WTC11 (cell line): ENCODE measurements at regions not wholly inside any gene's neighbourhood (a gene's known extent, or its start where the extent isn't known, plus 50 kb on each side); places are given as distances from the start of the nearest gene placed in this dataset.
A peak's percentile ranks its signal among the peaks of the same experiment; 100 is the strongest.

Experiments used
- ATAC-seq: fragments of 200-7000 bp; cut with Tn5 transposase; 2 replicates; pipeline ENCODE4 v1.10.0; 2021; ENCODE audit warnings: mild to moderate bottlenecking, moderate library complexity
- CTCF ChIA-PET: fragments of 300-600 bp; sonication (Branson Sonifier 250); formaldehyde crosslinking; loops from one replicate; lab custom pipeline; 2021; ENCODE audit warnings: antibody characterized with exemption; lab: Charles Lee
- POLR2A ChIA-PET: fragments of 350-600 bp; sonication (Branson Sonifier 250); formaldehyde crosslinking; loops from one replicate; lab custom pipeline; 2021; ENCODE audit warnings: antibody characterized with exemption; lab: Charles Lee
- DNase-seq: peaks from one replicate; pipeline ENCODE4 v3.0.0; 2021; ENCODE audit warnings: low spot score
- H3K27ac Mint-ChIP-seq: 2 replicates; pipeline ENCODE4 v1.8.0; 2021; ENCODE audit warnings: mixed read lengths
- H3K27me3 Mint-ChIP-seq: 2 replicates; pipeline ENCODE4 v1.8.0; 2021; ENCODE audit warnings: low read depth, mild to moderate bottlenecking, moderate library complexity, mixed read lengths
- H3K36me3 Mint-ChIP-seq: 2 replicates; pipeline ENCODE4 v1.8.0; 2021; ENCODE audit warnings: mixed read lengths
- H3K4me1 Mint-ChIP-seq: 2 replicates; pipeline ENCODE4 v1.8.0; 2022; ENCODE audit warnings: mixed read lengths
- H3K4me3 Mint-ChIP-seq: 2 replicates; pipeline ENCODE4 v1.8.0; 2021; ENCODE audit warnings: mild to moderate bottlenecking, moderate library complexity, mixed read lengths
- H3K9me3 Mint-ChIP-seq: 2 replicates; pipeline ENCODE4 v1.8.0; 2021; ENCODE audit warnings: mixed read lengths
- CREB1 ChIP-seq: sonication (generic); formaldehyde crosslinking; IDR thresholded peaks from 2 replicates; pipeline ENCODE4 v1.8.0; 2023; ENCODE audit warnings: mild to moderate bottlenecking, missing genetic modification reagents
- ELF4 ChIP-seq: sonication (generic); formaldehyde crosslinking; IDR thresholded peaks from 2 replicates; pipeline ENCODE4 v1.8.1; 2022; ENCODE audit warnings: low read depth, mild to moderate bottlenecking, moderate library complexity, missing genetic modification reagents
- ESRRA ChIP-seq: sonication (generic); formaldehyde crosslinking; IDR thresholded peaks from 2 replicates; pipeline ENCODE4 v1.8.1; 2022; ENCODE audit warnings: mild to moderate bottlenecking, missing genetic modification reagents, borderline replicate concordance
- FOXP1 ChIP-seq: sonication (generic); formaldehyde crosslinking; IDR thresholded peaks from 2 replicates; pipeline ENCODE4 v1.8.0; 2022; ENCODE audit warnings: missing genetic modification reagents, mild to moderate bottlenecking, moderate library complexity, borderline replicate concordance
- NFATC4 ChIP-seq: fragments of 250-450 bp; sonication (Bioruptor Pico); IDR thresholded peaks from 2 replicates; pipeline ENCODE4 v1.9.0; 2021; ENCODE audit warnings: mild to moderate bottlenecking
- NR3C1 ChIP-seq: sonication (generic); formaldehyde crosslinking; conservative IDR thresholded peaks from 2 replicates; pipeline ENCODE4 v1.8.1; 2023; ENCODE audit warnings: low read depth, mild to moderate bottlenecking, missing genetic modification reagents
- OVOL2 ChIP-seq: fragments of 250-450 bp; sonication (Bioruptor Pico); IDR thresholded peaks from 2 replicates; pipeline ENCODE4 v1.9.0; 2021; ENCODE audit warnings: mild to moderate bottlenecking, borderline replicate concordance
- RORB ChIP-seq: fragments of 250-450 bp; sonication (Bioruptor Pico); IDR thresholded peaks from 2 replicates; pipeline ENCODE4 v1.9.0; 2021; ENCODE audit warnings: mild to moderate bottlenecking
- TCF7 ChIP-seq: sonication (generic); formaldehyde crosslinking; IDR thresholded peaks from 2 replicates; pipeline ENCODE4 v1.8.0; 2022; ENCODE audit warnings: mild to moderate bottlenecking, low read depth, missing genetic modification reagents, moderate library complexity
- ZNF263 ChIP-seq: sonication (generic); formaldehyde crosslinking; IDR thresholded peaks from 2 replicates; pipeline ENCODE4 v1.8.1; 2022; ENCODE audit warnings: low read depth, mild to moderate bottlenecking, moderate library complexity, missing genetic modification reagents
- ZNF317 ChIP-seq: sonication (generic); formaldehyde crosslinking; IDR thresholded peaks from 2 replicates; pipeline ENCODE4 v1.8.1; 2023; ENCODE audit warnings: low read depth, mild to moderate bottlenecking, moderate library complexity, missing genetic modification reagents, borderline replicate concordance
- ZNF423 ChIP-seq: fragments of 250-450 bp; sonication (Bioruptor Pico); IDR thresholded peaks from 2 replicates; pipeline ENCODE4 v2.1.2; 2022; ENCODE audit warnings: mild to moderate bottlenecking, moderate library complexity
- TF ChIP-seq, protein P1 (sequence below): fragments of 200-600 bp; IDR thresholded peaks from 2 replicates; pipeline ENCODE4 v1.8.0; 2022; ENCODE audit warnings: antibody characterized with exemption
- TF ChIP-seq, protein P2 (sequence below): sonication (generic); formaldehyde crosslinking; IDR thresholded peaks from 2 replicates; pipeline ENCODE4 v1.8.1; 2023; ENCODE audit warnings: mild to moderate bottlenecking, missing genetic modification reagents, borderline replicate concordance
- TF ChIP-seq, protein P3 (sequence below): sonication (generic); formaldehyde crosslinking; IDR thresholded peaks from 2 replicates; pipeline ENCODE4 v1.8.1; 2022; ENCODE audit warnings: low read depth, mild to moderate bottlenecking, moderate library complexity, missing genetic modification reagents, borderline replicate concordance
- TF ChIP-seq, protein P4 (sequence below): sonication (generic); formaldehyde crosslinking; IDR thresholded peaks from 2 replicates; pipeline ENCODE4 v1.8.0; 2023; ENCODE audit warnings: missing genetic modification reagents, mild to moderate bottlenecking, borderline replicate concordance
- TF ChIP-seq, protein P5 (sequence below): fragments of 250-450 bp; sonication (Bioruptor Pico); IDR thresholded peaks from 2 replicates; pipeline ENCODE4 v1.9.0; 2021; ENCODE audit warnings: mild to moderate bottlenecking, borderline replicate concordance

DNA sequence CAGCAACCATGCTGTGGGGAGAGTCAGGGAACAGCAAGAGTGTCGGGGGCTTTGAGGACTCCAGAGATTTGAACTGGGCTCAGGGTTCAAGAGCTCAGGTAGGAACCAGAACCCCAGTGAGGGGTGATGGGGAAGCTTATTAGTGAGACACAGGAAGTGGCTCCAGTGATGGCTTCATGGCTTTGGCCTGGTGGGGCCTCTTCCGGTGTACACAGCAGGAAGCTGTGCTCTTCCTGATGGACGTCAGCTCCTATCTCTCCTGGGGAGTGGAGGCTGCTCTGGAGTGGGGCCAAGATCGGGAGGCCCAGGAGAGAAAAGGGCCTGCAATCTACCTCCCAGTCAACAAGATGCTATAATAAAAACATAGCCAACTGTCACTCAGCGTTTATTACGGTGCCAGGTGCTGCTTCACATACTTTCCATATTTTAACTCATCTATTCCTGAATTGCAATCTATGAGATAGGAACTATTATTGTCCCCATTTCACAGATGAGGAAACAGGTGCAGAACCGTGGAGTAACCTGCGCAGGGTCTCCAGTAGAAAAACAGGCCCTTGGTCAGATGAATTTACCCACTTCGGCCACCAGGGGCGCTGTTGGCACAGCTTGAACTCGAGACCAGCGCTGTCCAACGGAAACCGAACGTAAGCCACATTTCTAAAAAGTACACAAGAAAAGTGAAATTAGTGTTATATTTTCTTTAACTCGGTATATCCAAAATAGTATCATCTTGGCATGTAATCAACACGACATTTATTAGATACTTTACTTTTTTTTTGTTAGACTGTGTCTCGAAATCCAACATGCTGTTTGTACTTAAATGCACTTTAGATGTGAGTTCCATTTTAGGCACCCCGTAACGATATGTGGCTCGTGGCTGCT is 63.6 kb upstream of the DLK1 start:
- CTCF ChIA-PET, result interaction anchor here (0.6 to 3.2 kb wide), 20 partner anchors 9 to 276 kb away, joined by 3 to 32 read pairs (median 4); no protein-coding TSS in a partner anchor
- TF ChIP-seq ZNF317, result no peak
- no peak for TF ChIP-seq NFATC4 (CRISPR knock-in tag)
- no peak for TF ChIP-seq FOXP1
- TF ChIP-seq, protein P1, sequence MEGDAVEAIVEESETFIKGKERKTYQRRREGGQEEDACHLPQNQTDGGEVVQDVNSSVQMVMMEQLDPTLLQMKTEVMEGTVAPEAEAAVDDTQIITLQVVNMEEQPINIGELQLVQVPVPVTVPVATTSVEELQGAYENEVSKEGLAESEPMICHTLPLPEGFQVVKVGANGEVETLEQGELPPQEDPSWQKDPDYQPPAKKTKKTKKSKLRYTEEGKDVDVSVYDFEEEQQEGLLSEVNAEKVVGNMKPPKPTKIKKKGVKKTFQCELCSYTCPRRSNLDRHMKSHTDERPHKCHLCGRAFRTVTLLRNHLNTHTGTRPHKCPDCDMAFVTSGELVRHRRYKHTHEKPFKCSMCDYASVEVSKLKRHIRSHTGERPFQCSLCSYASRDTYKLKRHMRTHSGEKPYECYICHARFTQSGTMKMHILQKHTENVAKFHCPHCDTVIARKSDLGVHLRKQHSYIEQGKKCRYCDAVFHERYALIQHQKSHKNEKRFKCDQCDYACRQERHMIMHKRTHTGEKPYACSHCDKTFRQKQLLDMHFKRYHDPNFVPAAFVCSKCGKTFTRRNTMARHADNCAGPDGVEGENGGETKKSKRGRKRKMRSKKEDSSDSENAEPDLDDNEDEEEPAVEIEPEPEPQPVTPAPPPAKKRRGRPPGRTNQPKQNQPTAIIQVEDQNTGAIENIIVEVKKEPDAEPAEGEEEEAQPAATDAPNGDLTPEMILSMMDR, result peak; percentile 98
- Mint-ChIP-seq H3K9me3 (no peaks in the 10 kb centered on the region), H3K4me3 (no peak overlapping the region), H3K27ac (no peak overlapping the region), H3K27me3 (no peaks in the 10 kb centered on the region), H3K4me1 (peaks cover 11% of the 10 kb centered on the region), H3K36me3 (no peaks in the 10 kb centered on the region)
- DNase-seq (peak; percentile 76), ATAC-seq (peak; percentile 22)
- POLR2A ChIA-PET, result interaction anchor here (1.4 kb wide), 1 partner anchor 10 kb away, joined by 5 read pairs; no protein-coding TSS in a partner anchor

DNA sequence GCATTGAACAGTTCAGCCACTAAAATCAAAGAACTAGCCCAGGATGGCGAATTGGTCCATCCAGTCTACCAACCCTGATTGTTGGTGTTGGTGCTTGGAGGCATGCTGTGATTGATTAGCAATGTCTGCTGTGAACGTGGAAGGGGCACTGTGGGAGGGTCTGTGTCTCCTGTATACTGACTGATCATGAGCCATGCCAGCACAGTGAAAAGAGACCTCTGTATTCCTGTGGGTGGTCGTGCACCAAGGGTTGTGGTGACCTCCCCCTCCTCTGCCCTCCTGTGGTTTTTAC is 63.0 kb upstream of the DLK1 start:
- no peak for DNase-seq
- H3K27me3 Mint-ChIP-seq, result no peaks in the 10 kb centered on the region
- H3K4me3 Mint-ChIP-seq, result no peak overlapping the region
- no peak overlapping the region for H3K27ac Mint-ChIP-seq
- no peak for ATAC-seq
- no peaks in the 10 kb centered on the region for H3K9me3 Mint-ChIP-seq
- no peaks in the 10 kb centered on the region for H3K36me3 Mint-ChIP-seq
- peaks cover 9% of the 10 kb centered on the region for H3K4me1 Mint-ChIP-seq
- CTCF ChIA-PET, result interaction anchor here (1.2 to 3.2 kb wide), 7 partner anchors 9 to 58 kb away, joined by 4 to 32 read pairs (median 9); no protein-coding TSS in a partner anchor
- POLR2A ChIA-PET, result interaction anchor here (1.4 kb wide), 1 partner anchor 9 kb away, joined by 5 read pairs; no protein-coding TSS in a partner anchor
- TF ChIP-seq ESRRA (CRISPR knock-in tag) (no peak), ZNF263 (no peak), RORB (CRISPR knock-in tag) (no peak), NR3C1 (CRISPR knock-in tag) (no peak), ELF4 (CRISPR knock-in tag) (no peak), OVOL2 (CRISPR knock-in tag) (no peak), CREB1 (CRISPR knock-in tag) (no peak), TCF7 (CRISPR knock-in tag) (no peak), ZNF423 (CRISPR knock-in tag) (no peak)
- TF ChIP-seq, protein P2, sequence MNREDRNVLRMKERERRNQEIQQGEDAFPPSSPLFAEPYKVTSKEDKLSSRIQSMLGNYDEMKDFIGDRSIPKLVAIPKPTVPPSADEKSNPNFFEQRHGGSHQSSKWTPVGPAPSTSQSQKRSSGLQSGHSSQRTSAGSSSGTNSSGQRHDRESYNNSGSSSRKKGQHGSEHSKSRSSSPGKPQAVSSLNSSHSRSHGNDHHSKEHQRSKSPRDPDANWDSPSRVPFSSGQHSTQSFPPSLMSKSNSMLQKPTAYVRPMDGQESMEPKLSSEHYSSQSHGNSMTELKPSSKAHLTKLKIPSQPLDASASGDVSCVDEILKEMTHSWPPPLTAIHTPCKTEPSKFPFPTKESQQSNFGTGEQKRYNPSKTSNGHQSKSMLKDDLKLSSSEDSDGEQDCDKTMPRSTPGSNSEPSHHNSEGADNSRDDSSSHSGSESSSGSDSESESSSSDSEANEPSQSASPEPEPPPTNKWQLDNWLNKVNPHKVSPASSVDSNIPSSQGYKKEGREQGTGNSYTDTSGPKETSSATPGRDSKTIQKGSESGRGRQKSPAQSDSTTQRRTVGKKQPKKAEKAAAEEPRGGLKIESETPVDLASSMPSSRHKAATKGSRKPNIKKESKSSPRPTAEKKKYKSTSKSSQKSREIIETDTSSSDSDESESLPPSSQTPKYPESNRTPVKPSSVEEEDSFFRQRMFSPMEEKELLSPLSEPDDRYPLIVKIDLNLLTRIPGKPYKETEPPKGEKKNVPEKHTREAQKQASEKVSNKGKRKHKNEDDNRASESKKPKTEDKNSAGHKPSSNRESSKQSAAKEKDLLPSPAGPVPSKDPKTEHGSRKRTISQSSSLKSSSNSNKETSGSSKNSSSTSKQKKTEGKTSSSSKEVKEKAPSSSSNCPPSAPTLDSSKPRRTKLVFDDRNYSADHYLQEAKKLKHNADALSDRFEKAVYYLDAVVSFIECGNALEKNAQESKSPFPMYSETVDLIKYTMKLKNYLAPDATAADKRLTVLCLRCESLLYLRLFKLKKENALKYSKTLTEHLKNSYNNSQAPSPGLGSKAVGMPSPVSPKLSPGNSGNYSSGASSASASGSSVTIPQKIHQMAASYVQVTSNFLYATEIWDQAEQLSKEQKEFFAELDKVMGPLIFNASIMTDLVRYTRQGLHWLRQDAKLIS (CRISPR knock-in tag), result no peak
- TF ChIP-seq, protein P3, sequence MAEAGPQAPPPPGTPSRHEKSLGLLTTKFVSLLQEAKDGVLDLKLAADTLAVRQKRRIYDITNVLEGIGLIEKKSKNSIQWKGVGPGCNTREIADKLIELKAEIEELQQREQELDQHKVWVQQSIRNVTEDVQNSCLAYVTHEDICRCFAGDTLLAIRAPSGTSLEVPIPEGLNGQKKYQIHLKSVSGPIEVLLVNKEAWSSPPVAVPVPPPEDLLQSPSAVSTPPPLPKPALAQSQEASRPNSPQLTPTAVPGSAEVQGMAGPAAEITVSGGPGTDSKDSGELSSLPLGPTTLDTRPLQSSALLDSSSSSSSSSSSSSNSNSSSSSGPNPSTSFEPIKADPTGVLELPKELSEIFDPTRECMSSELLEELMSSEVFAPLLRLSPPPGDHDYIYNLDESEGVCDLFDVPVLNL (CRISPR knock-in tag), result no peak
- TF ChIP-seq, protein P4, sequence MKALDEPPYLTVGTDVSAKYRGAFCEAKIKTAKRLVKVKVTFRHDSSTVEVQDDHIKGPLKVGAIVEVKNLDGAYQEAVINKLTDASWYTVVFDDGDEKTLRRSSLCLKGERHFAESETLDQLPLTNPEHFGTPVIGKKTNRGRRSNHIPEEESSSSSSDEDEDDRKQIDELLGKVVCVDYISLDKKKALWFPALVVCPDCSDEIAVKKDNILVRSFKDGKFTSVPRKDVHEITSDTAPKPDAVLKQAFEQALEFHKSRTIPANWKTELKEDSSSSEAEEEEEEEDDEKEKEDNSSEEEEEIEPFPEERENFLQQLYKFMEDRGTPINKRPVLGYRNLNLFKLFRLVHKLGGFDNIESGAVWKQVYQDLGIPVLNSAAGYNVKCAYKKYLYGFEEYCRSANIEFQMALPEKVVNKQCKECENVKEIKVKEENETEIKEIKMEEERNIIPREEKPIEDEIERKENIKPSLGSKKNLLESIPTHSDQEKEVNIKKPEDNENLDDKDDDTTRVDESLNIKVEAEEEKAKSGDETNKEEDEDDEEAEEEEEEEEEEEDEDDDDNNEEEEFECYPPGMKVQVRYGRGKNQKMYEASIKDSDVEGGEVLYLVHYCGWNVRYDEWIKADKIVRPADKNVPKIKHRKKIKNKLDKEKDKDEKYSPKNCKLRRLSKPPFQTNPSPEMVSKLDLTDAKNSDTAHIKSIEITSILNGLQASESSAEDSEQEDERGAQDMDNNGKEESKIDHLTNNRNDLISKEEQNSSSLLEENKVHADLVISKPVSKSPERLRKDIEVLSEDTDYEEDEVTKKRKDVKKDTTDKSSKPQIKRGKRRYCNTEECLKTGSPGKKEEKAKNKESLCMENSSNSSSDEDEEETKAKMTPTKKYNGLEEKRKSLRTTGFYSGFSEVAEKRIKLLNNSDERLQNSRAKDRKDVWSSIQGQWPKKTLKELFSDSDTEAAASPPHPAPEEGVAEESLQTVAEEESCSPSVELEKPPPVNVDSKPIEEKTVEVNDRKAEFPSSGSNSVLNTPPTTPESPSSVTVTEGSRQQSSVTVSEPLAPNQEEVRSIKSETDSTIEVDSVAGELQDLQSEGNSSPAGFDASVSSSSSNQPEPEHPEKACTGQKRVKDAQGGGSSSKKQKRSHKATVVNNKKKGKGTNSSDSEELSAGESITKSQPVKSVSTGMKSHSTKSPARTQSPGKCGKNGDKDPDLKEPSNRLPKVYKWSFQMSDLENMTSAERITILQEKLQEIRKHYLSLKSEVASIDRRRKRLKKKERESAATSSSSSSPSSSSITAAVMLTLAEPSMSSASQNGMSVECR (CRISPR knock-in tag), result no peak
- TF ChIP-seq, protein P5, sequence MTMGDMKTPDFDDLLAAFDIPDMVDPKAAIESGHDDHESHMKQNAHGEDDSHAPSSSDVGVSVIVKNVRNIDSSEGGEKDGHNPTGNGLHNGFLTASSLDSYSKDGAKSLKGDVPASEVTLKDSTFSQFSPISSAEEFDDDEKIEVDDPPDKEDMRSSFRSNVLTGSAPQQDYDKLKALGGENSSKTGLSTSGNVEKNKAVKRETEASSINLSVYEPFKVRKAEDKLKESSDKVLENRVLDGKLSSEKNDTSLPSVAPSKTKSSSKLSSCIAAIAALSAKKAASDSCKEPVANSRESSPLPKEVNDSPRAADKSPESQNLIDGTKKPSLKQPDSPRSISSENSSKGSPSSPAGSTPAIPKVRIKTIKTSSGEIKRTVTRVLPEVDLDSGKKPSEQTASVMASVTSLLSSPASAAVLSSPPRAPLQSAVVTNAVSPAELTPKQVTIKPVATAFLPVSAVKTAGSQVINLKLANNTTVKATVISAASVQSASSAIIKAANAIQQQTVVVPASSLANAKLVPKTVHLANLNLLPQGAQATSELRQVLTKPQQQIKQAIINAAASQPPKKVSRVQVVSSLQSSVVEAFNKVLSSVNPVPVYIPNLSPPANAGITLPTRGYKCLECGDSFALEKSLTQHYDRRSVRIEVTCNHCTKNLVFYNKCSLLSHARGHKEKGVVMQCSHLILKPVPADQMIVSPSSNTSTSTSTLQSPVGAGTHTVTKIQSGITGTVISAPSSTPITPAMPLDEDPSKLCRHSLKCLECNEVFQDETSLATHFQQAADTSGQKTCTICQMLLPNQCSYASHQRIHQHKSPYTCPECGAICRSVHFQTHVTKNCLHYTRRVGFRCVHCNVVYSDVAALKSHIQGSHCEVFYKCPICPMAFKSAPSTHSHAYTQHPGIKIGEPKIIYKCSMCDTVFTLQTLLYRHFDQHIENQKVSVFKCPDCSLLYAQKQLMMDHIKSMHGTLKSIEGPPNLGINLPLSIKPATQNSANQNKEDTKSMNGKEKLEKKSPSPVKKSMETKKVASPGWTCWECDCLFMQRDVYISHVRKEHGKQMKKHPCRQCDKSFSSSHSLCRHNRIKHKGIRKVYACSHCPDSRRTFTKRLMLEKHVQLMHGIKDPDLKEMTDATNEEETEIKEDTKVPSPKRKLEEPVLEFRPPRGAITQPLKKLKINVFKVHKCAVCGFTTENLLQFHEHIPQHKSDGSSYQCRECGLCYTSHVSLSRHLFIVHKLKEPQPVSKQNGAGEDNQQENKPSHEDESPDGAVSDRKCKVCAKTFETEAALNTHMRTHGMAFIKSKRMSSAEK, result no peak
